Liver (tissue), 8 donors: ENCODE measurements at regions not wholly inside any gene's neighbourhood (a gene's known extent, or its start where the extent isn't known, plus 50 kb on each side); places are given as distances from the start of the nearest gene placed in this dataset.

Experiments used
- DNase-seq: peaks from one replicate; pipeline ENCODE4 v3.0.0-alpha.2; 2017; ENCODE audit warnings: low spot score
- H3K27ac ChIP-seq, 2 donors: one replicate each; pipeline ENCODE4 v1.7.0; 2013; ENCODE audit warnings: inconsistent platforms in 2 of 2, low read length in 2 of 2, control low read depth in 1 of 2, low read depth in 1 of 2, mild to moderate bottlenecking in 1 of 2
- H3K27me3 ChIP-seq, 4 donors: one replicate each; pipeline versions ENCODE4 v1.6.1 to v1.7.0; 2013; ENCODE audit warnings: low read length in 3 of 4, inconsistent platforms in 1 of 4, mild to moderate bottlenecking in 1 of 4, moderate library complexity in 1 of 4; ENCODE audit not compliant: control insufficient read depth in 4 of 4, insufficient read depth in 4 of 4
- H3K36me3 ChIP-seq, 4 donors: one replicate each; pipeline versions ENCODE4 v1.6.1 to v1.7.0; 2013; ENCODE audit warnings: low read length in 3 of 4, mild to moderate bottlenecking in 3 of 4, low read depth in 1 of 4, moderate library complexity in 1 of 4; ENCODE audit not compliant: control insufficient read depth in 4 of 4, insufficient read depth in 3 of 4
- H3K4me1 ChIP-seq, 4 donors: one replicate each; pipeline versions ENCODE4 v1.6.1 to v1.7.0; 2013; ENCODE audit warnings: low read length in 3 of 4, mild to moderate bottlenecking in 3 of 4, moderate library complexity in 1 of 4; ENCODE audit not compliant: control insufficient read depth in 4 of 4, insufficient read depth in 4 of 4
- H3K4me3 ChIP-seq, 3 donors: one replicate each; pipeline versions ENCODE4 v1.6.1 to v1.7.0; 2013; ENCODE audit warnings: low read length in 3 of 3, control low read depth in 1 of 3, low read depth in 1 of 3, mild to moderate bottlenecking in 1 of 3
- H3K9ac ChIP-seq, 2 donors: one replicate each; pipeline ENCODE4 v1.7.0; 2013; ENCODE audit warnings: low read length in 2 of 2, mild to moderate bottlenecking in 2 of 2, moderate library complexity in 2 of 2, control low read depth in 1 of 2, low read depth in 1 of 2
- H3K9me3 ChIP-seq, 4 donors: one replicate each; pipeline versions ENCODE4 v1.6.1 to v1.7.0; 2013; ENCODE audit warnings: low read length in 3 of 4; ENCODE audit not compliant: control insufficient read depth in 4 of 4
- CTCF ChIP-seq: fragments of 150-350 bp; IDR thresholded peaks from 2 replicates; pipeline ENCODE4 v1.5.1; 2017; ENCODE audit warnings: improper control_type of control experiment, low read depth, low read length; ENCODE audit not compliant: missing input control
- EGR1 ChIP-seq, 2 donors: IDR thresholded peaks; 2 replicates each; pipeline ENCODE4 v1.6.1; 2016 to 2018; ENCODE audit warnings: antibody characterized with exemption in 2 of 2, low read depth in 2 of 2
- FOXA1 ChIP-seq: IDR thresholded peaks from 2 replicates; pipeline ENCODE4 v1.6.1; 2016; ENCODE audit warnings: antibody characterized with exemption
- FOXA2 ChIP-seq: IDR thresholded peaks from 2 replicates; pipeline ENCODE4 v1.6.1; 2016; ENCODE audit warnings: antibody characterized with exemption
- GABPA ChIP-seq, 2 donors: IDR thresholded peaks in 1 of 2; conservative IDR thresholded peaks in 1 of 2; 2 replicates each; pipeline ENCODE4 v1.6.1; 2016; ENCODE audit warnings: antibody characterized with exemption in 2 of 2, mild to moderate bottlenecking in 1 of 2, moderate library complexity in 1 of 2
- HNF4A ChIP-seq, 2 donors: conservative IDR thresholded peaks; 2 replicates each; pipeline ENCODE4 v1.6.1; 2016; ENCODE audit warnings: antibody characterized with exemption in 2 of 2, mild to moderate bottlenecking in 2 of 2
- HNF4G ChIP-seq: IDR thresholded peaks from 2 replicates; pipeline ENCODE4 v1.6.1; 2016; ENCODE audit warnings: antibody characterized with exemption
- JUND ChIP-seq, 2 donors: IDR thresholded peaks; 2 replicates each; pipeline ENCODE4 v1.6.1; 2016; ENCODE audit warnings: antibody characterized with exemption in 2 of 2
- NR2F2 ChIP-seq: IDR thresholded peaks from 2 replicates; pipeline ENCODE4 v1.6.1; 2016; ENCODE audit warnings: antibody characterized with exemption
- RAD21 ChIP-seq, 2 donors: IDR thresholded peaks; 2 replicates each; pipeline ENCODE4 v1.6.1; 2016; ENCODE audit warnings: antibody characterized with exemption in 2 of 2, mild to moderate bottlenecking in 2 of 2
- RXRA ChIP-seq, 2 donors: IDR thresholded peaks; 2 replicates each; pipeline ENCODE4 v1.6.1; 2017 to 2018; ENCODE audit warnings: antibody characterized with exemption in 2 of 2, mild to moderate bottlenecking in 1 of 2
- SP1 ChIP-seq: IDR thresholded peaks from 2 replicates; pipeline ENCODE4 v1.6.1; 2018; ENCODE audit warnings: antibody characterized with exemption, mild to moderate bottlenecking
- TAF1 ChIP-seq: conservative IDR thresholded peaks from 2 replicates; pipeline ENCODE4 v1.6.1; 2016; ENCODE audit warnings: antibody characterized with exemption, mild to moderate bottlenecking
- YY1 ChIP-seq: IDR thresholded peaks from 2 replicates; pipeline ENCODE4 v1.6.1; 2016; ENCODE audit warnings: antibody characterized with exemption, mild to moderate bottlenecking
- ZBTB33 ChIP-seq: IDR thresholded peaks from 2 replicates; pipeline ENCODE4 v1.6.1; 2016; ENCODE audit warnings: antibody characterized with exemption
- WGBS: extraction: QIAGEN DNeasy Blood & Tissue Kit; methylation state at CpG from one replicate; pipeline ENCODE4 v1.1.7; 2013; 5-methylcytosine and 5-hydroxymethylcytosine counted together
- TF ChIP-seq, protein P1 (sequence below): IDR thresholded peaks from 2 replicates; pipeline ENCODE4 v1.6.1; 2016; ENCODE audit warnings: antibody characterized with exemption
- TF ChIP-seq, protein P2 (sequence below): IDR thresholded peaks from 2 replicates; pipeline ENCODE4 v1.6.1; 2016; ENCODE audit warnings: antibody characterized with exemption, mild to moderate bottlenecking
- TF ChIP-seq, protein P3 (sequence below): IDR thresholded peaks from 2 replicates; pipeline ENCODE4 v1.6.1; 2016; ENCODE audit warnings: antibody characterized with exemption
- donor health status: healthy.
- donor health status: healthy.
- donor health status: healthy.
- donor health status: healthy.
- donor health status: healthy.

- 61% methylated on average over 10 of the region's 10 CpGs for WGBS
- Histone ChIP-seq H3K27ac (no peak overlapping the region), H3K9me3 (peaks cover 0 to 9% (median 0%) of the 10 kb centered on the region in 4 donors), H3K4me1 (no peaks in the 10 kb centered on the region), H3K9ac (no peak overlapping the region), H3K4me3 (no peak overlapping the region), H3K27me3 (peaks cover 0 to 3% (median 0%) of the 10 kb centered on the region in 4 donors), H3K36me3 (no peaks in the 10 kb centered on the region)
- no peak for DNase-seq
- TF ChIP-seq FOXA1 (no peak), HNF4G (no peak), ZBTB33 (no peak), RAD21 (IDR thresholded peaks at IDR 0.05) (no peak), NR2F2 (no peak), RXRA (IDR thresholded peaks at IDR 0.05) (no peak), SP1 (no peak), GABPA (IDR thresholded peaks at IDR 0.05 in 1 of 2, conservative IDR thresholded peaks at IDR 0.05 in 1 of 2) (no peak), FOXA2 (no peak), CTCF (no peak), HNF4A (conservative IDR thresholded peaks at IDR 0.05) (no peak), YY1 (no peak), EGR1 (IDR thresholded peaks at IDR 0.05; ENCODE audit: low read depth in 2 of 2) (no peak), JUND (IDR thresholded peaks at IDR 0.05) (no peak), TAF1 (no peak)
- TF ChIP-seq, protein P1, sequence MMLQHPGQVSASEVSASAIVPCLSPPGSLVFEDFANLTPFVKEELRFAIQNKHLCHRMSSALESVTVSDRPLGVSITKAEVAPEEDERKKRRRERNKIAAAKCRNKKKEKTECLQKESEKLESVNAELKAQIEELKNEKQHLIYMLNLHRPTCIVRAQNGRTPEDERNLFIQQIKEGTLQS = no peak
- TF ChIP-seq, protein P2, sequence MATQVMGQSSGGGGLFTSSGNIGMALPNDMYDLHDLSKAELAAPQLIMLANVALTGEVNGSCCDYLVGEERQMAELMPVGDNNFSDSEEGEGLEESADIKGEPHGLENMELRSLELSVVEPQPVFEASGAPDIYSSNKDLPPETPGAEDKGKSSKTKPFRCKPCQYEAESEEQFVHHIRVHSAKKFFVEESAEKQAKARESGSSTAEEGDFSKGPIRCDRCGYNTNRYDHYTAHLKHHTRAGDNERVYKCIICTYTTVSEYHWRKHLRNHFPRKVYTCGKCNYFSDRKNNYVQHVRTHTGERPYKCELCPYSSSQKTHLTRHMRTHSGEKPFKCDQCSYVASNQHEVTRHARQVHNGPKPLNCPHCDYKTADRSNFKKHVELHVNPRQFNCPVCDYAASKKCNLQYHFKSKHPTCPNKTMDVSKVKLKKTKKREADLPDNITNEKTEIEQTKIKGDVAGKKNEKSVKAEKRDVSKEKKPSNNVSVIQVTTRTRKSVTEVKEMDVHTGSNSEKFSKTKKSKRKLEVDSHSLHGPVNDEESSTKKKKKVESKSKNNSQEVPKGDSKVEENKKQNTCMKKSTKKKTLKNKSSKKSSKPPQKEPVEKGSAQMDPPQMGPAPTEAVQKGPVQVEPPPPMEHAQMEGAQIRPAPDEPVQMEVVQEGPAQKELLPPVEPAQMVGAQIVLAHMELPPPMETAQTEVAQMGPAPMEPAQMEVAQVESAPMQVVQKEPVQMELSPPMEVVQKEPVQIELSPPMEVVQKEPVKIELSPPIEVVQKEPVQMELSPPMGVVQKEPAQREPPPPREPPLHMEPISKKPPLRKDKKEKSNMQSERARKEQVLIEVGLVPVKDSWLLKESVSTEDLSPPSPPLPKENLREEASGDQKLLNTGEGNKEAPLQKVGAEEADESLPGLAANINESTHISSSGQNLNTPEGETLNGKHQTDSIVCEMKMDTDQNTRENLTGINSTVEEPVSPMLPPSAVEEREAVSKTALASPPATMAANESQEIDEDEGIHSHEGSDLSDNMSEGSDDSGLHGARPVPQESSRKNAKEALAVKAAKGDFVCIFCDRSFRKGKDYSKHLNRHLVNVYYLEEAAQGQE = no peak
- TF ChIP-seq, protein P3, sequence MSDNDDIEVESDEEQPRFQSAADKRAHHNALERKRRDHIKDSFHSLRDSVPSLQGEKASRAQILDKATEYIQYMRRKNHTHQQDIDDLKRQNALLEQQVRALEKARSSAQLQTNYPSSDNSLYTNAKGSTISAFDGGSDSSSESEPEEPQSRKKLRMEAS = no peak
Measured at GRCh38 chr17:73731733-73732132, 87.5 kb upstream of the SDK2 start.
